GM21576 (cell line): ENCODE measurements at regions not wholly inside any gene's neighbourhood (a gene's known extent, or its start where the extent isn't known, plus 50 kb on each side); places are given as distances from the start of the nearest gene placed in this dataset.

Experiments used
- ATAC-seq: cut with Tn5 transposase; IDR thresholded peaks from one replicate; pipeline ENCODE4 v1.9.1; 2021; ENCODE audit warnings: mild to moderate bottlenecking, moderate library complexity; ENCODE audit not compliant: unreplicated experiment

- ATAC-seq: no peak
Measured at GRCh38 chrX:9189286-9189685, 155.4 kb upstream of the FAM9B start.

GRCh38 chrX:9191392-9191791, 157.5 kb upstream of the FAM9B start:
- ATAC-seq: no peak

GRCh38 chrX:9195199-9195880, 161.4 kb upstream of the FAM9B start:
- ATAC-seq: no peak

- ATAC-seq: no peak
Measured at GRCh38 chrX:9196961-9197640, 163.2 kb upstream of the FAM9B start.

GRCh38 chrX:9204560-9204959, 170.6 kb upstream of the FAM9B start:
- no peak for ATAC-seq

GRCh38 chrX:9205599-9206223, 171.8 kb upstream of the FAM9B start:
- ATAC-seq: no peak

GRCh38 chrX:9207142-9207541, 173.2 kb upstream of the FAM9B start:
- ATAC-seq: no peak

- ATAC-seq: no peak
Measured at GRCh38 chrX:9211269-9211668, 177.3 kb upstream of the FAM9B start.

- no peak for ATAC-seq
Measured at GRCh38 chrX:9221781-9222180, 187.9 kb upstream of the FAM9B start.

- no peak for ATAC-seq
Measured at GRCh38 chrX:9222299-9222698, 188.4 kb upstream of the FAM9B start.

GRCh38 chrX:9227276-9227675, 193.3 kb upstream of the FAM9B start:
- no peak for ATAC-seq

- no peak for ATAC-seq
Measured at GRCh38 chrX:9231491-9231890, 197.6 kb upstream of the FAM9B start.

- ATAC-seq: no peak
Measured at GRCh38 chrX:9233141-9233540, 199.2 kb upstream of the FAM9B start.

- ATAC-seq: no peak
Measured at GRCh38 chrX:9234315-9234714, 200.4 kb upstream of the FAM9B start.

- no peak for ATAC-seq
Measured at GRCh38 chrX:9235722-9236121, 201.8 kb upstream of the FAM9B start.

GRCh38 chrX:9240956-9241355, 207.0 kb upstream of the FAM9B start:
- ATAC-seq: no peak

GRCh38 chrX:9241427-9241826, 207.5 kb upstream of the FAM9B start:
- ATAC-seq: no peak

GRCh38 chrX:9249051-9249846, 215.3 kb upstream of the FAM9B start:
- ATAC-seq: no peak

GRCh38 chrX:9252182-9252581, 212.7 kb upstream of the TBL1X start:
- ATAC-seq: no peak

GRCh38 chrX:9253211-9253610, 211.6 kb upstream of the TBL1X start:
- ATAC-seq: no peak

- no peak for ATAC-seq
Measured at GRCh38 chrX:9257718-9258420, 207.0 kb upstream of the TBL1X start.
